GM04504 (cell line): ENCODE measurements at regions not wholly inside any gene's neighbourhood (a gene's known extent, or its start where the extent isn't known, plus 50 kb on each side); places are given as distances from the start of the nearest gene placed in this dataset.
"Not testable (repeated sequence)": the region's sequence is repeated elsewhere in the genome, so short reads cannot be mapped to it uniquely, and the experiment has no call there.

Experiments used
- DNase-seq: peaks from one replicate; pipeline ENCODE4 v3.0.0-alpha.2; 2012; ENCODE audit warnings: low read depth

DNA sequence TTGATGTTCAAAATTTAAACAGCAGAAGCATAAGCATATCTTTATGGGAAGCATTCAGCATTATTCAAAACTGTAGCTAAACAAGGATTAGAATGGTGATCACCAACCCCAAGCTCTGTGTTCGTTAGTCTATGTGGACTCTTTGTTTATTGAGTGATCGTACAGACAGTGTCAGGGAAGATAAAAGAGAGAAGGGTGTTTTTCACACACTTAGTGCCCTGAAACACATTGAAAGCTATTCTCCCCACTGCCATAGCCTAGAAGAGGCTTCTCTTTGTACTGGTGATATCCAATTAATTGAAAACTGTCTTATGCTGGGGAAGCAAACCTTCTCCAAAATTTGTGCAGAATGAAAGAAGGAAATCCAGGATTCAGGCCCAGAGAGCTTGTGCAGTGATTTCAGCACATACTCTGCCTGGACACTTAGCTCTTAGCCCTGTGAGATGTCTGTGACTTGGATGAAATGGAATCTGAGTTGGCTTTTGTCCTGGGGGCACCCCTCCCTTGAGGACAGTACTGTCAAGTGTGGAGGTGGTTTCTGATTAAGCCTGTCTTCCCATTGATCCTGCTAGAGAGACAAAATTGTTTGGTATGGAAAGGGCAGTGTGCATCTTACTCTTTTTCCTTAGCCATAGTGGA is 125.7 kb upstream of the MTHFD1L start:
- no peak for DNase-seq

DNA sequence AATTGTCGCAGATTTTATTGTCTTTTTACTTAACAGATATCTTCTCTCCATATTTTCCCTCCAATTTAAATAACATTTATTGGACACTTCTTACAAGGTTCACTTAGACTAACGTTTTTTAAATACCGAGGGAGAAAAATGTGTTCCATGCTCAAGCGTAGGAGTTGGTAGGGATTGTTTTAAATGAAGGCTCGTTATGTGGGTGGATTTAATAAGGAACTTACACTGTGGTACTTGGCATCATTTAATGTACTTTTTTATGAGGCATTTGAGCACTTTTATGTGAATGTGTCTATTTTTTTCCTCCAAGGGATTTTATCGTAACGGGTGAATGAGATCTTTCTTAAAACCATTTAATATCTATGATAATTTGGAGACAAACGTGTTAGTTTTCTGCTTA is 125.0 kb upstream of the MTHFD1L start:
- no peak for DNase-seq

DNA sequence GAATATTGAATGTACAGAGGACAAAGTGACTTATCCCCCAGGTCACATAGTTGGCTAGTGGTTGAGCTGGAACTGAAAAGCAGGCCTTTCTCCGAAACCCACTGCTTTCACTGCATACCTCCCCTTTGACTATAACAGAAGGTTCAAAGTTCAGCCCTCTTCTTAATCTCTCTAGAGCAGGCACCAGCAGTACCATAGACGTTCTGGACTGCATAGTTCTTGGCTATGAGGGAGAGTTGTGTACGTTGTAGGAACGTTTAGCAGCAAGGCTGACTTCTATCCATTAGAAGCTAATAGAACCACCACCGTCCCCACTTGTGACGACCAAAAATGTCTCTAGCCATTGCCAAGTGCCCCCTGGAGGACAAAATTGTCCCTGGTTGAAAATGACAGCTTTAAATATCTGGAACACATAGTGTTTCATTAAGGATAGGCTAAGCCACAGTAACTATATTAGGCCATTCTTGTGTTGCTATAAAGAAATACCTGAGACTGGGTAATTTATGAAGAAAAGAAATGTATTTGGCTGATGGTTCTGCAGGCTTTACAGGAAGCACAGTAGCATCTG is 123.8 kb upstream of the MTHFD1L start:
- DNase-seq: no peak

DNA sequence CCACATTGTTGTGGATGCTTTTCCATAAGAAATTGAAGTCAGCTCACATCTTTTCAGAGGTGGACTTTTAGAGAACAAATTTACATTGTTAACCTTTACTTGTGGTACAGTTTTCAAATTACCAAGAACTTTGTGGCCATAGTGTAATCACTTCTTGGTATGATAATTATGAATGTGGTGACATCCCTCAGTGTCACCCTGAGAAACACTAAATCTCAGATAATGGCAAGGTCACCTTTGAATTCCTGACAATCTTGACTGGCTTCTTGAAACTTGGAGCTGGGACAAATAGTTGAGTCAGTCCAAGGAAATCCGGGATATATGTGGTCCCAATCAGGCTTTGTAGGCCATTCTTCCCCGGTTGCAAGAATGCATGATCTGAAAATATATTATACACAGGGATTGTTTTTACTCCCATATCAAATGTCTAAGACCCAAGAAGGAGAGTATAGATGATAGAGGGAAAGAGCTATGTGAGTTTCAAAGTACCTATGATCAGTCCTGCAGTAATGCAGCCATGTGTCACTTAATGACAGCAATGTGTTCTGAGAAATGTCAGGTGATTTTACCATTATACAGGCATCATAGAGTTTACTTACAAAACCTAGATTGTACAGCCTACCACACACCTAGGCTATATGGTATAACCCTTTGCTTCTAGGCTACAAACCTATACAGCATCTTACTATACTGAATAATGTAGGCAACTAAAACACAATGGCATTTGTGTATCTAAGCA is 120.8 kb upstream of the MTHFD1L start:
- no peak for DNase-seq

DNA sequence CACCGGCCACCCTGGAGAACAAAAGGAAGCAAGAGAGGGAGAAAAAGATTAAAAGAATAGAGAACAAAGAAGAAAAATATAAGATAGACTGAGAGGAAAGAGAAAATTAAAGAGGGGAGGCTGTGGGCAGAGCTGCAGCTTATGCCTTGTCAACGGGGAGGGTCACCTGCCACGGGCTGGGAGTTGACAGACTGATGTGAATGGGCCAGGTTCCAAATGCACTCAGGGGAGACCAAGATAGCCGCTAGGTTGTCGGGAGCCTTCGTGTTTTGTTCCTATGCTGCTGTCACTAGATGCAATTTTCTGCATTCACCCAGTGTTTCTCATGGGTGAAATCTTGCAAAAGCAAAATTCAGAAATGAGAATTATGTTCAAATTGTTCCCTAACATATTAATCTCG is 119.6 kb upstream of the MTHFD1L start:
- no peak for DNase-seq

DNA sequence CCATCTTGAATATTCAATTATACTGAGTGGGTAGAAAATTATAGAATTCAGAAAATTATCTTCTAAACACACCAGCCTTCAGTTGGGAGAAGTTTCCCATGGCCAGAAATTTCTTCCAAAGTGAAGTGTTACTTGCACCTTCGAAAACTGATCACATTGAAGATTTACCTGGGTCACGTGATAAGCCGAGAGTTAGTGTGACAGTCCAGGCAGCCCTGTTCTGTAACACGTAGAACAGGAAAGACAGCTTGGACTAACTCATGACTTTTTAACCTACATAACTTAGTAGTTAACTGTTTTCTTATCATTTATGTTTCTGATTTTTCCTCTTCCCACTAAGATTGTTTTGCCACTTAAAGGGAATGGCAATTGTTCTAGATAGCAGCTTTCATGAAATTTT is 118.3 kb upstream of the MTHFD1L start:
- DNase-seq: no peak

DNA sequence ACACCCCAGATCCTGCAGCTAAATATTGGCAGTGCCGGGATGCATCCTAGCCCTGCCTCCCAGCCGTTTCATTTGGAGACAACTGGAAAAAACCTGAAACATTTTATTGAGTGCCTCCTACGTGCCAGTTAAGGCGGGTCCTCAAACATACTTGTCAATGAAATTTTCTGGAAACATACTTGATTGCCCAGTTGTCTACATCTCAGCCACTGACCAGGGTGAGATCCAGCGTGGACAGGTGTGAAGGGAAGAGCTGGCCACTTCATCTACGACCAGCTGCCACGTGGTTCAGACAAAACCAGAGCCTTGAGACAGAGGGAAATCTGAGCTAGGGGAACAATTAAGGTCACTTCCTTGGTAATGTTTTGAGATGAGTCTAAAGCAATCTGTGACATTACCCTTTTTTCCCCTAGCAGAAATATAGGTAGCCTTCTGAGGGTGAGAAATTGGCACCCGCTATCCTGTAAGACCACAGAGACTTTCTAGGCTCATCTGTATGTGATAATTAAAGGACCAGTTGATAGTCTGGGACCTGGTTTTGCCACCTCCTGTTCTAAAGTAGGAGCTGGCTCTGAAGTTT is 116.3 kb upstream of the MTHFD1L start:
- DNase-seq: no peak

DNA sequence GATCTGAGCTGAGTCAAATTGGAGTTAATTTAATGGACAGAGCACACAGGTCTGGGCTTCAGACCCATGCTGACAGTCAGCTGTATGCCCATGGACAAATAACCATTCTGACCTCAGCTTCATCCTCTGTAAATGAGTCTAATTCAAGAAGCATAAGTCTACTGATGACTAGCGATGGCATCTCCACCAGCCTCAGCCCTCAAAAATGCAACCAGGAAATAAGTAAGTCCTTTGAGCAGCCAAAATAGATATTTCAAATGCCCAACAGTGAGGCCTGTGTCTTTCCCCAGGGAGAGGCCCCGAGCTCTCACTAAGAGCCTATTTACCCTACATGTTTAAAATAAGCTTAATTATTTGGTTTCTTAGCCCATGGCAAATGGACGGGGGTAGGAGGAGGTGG is 114.2 kb upstream of the MTHFD1L start:
- DNase-seq: peak; percentile 16

DNA sequence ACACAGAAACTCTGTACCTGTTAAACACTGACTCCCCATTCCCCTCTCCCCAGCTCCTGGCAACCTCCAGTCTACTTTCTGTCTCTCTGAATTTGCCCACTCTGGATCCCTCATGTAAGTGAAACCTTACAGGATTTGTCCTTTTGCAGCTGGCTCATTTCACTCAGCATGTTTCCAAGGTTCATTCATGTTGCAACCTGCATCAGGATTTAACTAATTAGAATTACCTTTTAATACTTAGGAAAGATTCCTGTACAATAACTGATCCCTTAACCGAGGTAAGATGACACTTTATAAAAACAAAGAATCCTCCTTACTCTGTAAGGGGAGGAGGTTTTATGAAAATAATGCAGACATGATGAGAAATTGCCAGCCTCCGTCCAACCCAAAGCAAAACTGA is 113.1 kb upstream of the MTHFD1L start:
- DNase-seq: no peak

DNA sequence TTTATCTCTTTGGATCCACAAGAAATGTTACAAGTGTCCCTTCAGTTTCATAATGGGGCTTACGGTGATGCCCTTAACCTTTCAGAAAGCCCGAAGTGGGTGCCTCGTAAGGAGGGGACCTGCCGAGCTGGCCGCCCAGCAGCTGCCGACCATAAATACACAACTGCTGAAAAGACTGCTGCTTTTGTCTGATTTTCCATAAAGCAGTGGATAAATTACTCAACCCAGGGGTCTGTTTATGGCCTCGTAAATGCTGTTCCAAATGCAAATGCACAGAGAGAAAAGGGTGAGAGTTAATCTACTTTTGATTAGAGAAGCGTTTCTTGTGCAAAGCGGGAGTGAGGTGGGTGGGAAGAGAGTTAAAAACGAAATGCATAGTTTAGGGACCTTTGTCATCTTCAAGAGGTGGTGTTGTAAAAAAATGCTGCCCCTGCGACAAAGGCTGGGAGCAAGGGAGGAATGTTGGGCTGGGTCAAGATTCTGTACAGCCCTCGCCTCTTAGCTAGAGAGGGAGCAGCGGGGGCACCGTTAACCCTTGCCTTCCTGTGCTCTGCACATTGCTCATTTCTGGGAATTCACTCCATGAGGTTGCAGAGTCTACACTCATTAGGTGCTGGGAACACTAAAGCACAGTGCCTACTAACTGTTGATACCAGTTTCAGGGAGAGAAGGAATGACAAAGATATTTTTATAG is 112.0 kb upstream of the MTHFD1L start:
- no peak for DNase-seq

DNA sequence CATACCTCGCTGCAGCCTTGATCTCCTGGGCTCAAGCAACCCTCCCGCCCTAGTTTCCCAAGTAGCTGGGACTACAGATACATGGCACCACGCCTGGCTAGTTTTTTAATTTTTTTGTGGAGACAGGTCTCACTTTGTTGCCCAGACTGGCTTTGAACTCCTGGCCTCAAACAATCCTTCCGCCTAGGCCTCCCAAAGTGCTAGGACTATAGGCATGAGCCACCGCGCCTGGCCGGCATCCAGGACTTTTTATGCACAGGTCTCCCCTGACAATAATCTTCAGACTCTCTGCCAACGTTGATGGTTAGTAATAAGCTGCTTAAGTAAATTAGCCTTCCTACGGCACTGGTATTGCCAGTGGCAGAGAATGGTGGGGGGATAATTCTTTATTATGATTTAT is 110.5 kb upstream of the MTHFD1L start:
- no peak for DNase-seq

DNA sequence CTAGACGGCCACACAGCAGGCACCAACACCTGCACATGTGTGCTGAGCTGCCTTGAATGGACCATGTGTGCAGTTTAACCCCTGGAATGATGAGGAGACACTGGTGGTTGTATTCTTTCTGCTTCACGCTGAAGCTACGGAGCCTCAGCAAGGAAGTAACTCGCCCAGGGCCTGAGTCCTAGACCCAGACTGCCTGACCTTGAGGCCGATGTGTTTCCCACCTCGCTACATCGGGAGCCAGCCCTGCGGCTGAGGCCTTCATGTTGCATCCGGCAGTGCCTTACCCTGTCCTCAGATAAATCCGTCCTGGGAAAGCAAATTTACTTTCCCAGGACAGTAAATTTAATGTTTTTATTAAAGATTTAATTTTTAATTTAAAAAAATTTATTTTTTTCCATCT is 110.0 kb upstream of the MTHFD1L start:
- no peak for DNase-seq

DNA sequence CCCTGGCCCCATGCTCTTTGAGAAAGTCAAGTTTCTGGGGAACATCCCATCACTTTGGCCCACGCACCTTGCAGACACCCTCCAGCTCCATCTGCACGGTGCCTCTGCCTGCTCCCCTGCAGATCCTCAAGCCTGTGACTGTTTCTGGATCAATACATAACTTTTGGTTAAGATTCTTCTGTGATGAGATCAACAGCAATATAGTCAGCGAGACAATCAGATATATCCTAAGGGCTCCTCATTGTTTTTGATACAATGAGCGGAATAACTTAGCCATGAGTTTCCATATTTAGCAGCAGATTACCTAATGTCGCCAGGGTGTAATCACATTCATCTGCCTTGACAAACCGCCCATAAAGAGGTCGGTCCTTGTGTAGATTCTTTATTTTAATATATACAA is 109.3 kb upstream of the MTHFD1L start:
- DNase-seq: no peak

DNA sequence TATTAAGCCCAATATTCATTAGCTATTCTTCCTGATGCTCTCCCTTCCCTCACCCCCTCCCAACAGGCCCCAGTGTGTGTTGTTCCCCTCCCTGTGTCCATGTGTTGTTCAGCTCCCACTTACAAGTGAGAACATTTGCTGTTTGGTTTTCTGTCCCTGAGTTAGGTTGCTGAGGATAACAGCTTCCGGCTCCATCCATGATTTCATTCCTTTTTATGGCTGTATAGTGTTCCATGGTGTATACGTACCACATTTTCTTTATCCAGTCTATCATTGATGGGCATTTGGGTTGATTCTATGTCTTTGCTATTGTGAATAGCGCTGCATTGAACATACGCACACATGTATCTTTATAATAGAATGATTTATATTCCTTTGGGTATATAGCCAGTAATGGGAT is 107.7 kb upstream of the MTHFD1L start:
- DNase-seq: not testable (repeated sequence)

DNA sequence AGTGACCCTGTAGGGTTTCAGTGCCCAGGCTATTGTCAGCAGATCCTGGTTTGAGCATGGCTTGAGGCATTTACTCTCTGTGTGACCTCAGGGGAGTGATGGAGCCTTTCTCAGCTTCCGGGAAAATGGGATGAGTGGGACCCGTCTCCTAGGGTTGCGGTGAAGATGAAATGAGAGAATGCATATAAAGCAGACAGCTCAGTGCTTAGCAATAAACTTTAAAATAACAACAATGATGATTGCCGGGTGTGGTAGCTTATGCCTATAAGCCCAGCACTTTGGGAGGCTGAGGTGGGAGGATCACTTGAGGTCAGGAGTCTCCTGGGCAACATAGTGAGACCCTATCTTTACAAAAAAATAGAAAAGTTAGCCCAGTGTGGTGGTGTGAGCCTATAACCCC is 106.0 kb upstream of the MTHFD1L start:
- DNase-seq: no peak

DNA sequence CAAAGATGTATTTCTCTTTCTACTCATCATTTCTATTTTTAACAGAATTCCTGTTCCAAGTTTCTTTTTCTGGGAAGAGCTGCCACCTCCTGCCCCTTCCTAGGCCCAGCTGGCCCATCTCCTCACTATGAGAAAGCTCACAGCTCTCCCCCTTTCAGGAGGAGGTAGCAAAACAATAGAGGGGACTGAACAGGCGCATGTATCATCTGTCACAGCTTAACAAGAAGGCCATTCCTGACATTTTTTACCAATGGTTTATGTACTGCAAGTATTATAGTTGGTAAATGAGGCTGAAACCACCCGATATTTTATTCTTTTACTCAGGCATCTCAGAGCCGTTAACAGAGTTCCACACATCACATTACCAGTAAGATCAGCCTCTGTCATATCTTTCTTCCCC is 103.7 kb upstream of the MTHFD1L start:
- DNase-seq: no peak

DNA sequence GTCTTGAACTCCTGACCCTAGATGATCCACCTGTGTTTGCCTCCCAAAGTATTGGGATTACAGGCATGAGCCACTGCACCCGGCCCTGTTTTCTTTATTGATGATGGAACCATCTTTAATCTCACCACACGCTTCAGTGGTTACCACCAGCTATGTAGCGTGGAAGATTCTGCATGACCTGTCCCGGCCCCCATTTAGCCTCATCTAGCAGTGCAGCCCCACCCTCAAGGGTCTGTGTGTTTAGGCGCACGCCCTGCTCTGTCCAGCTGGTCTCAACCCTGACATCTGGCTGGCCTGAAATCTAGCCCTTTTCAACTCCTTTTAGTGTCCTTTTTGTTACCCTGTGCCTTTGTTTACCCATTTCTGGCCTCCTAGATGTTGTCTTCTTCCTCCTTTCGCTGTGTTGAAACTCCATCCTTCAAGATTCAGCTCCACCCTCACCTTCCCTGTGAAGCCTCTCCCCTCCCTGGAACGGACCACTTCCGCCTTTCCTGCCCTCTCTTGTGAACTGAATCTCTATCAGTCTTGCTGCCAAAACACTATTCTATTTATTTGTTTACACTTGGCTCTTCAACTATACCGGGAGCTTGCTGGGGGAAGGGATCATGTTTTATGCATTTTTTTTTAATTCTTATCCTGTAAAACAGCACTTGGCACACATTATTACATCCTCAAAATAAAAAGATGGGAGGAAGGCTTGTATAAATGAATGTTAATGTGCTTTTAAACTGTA is 101.0 kb upstream of the MTHFD1L start:
- no peak for DNase-seq

DNA sequence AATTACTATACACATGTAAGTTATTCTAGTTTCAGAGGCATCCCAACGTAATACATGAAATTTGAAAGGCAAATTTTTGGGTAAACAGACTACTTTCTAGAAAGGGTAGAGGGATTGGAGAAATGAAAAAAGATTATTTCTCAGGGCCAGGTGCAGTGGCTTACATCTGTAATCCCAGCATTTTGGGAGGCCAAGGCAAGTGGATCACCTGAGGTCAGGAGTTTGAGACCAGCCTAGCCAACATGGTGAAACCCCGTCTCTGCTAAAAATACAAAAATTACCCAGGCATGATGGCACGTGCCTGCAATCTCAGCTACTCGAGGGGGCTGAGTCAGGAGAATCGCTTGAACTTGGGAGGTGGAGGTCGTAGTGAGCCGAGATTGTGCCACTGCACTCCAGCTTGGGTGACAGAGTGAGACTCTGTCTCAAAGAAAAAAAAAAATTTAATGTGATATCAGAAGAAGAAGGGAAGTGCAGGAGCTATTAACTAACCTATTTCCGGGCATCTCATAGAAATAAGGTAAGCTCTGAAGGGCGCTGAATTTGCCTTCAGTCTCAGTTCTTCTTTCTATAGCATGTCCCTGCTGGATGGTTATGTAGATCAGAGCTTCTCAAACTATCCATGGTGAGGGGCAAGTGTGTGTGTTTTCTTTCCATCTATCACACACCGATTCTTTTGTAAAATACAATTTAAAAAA is 100.3 kb upstream of the MTHFD1L start:
- no peak for DNase-seq

DNA sequence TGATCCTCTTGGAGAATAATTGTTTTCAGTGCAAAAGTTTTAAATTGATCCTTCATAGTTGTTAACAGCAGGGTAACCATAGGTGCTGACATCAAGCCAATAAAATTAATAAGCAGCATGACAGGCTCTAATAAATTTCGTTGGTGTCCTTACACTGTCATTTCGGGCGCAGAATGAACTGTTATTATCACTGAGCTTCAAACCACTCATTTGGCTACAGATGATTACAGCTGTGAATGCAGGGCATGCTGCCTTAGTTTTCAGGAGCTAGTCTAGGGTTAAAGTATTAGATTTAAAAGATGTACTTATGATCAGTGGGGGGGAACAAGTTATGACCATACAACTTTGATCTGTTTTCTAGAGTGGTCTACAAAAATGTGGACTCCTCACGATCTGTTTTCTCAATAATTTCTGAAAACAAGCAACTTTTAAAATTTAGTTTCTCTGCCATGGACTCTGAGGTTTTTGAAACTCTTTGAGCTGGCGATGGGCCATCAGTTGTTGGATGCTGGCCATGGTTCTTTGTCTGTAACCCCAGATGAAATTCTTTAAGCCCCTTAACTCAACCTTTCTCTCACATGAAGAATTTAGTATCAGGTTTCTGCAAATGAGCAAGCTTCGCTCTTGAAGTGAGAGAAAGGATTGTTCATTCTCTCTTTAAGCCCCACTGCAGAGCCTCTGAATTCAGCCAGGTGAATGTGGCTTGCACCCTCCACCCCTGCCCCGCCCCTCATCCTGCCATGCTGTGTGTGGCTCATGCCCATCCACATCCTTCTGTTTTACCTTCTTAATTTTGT is 99.1 kb upstream of the MTHFD1L start:
- DNase-seq: no peak

DNA sequence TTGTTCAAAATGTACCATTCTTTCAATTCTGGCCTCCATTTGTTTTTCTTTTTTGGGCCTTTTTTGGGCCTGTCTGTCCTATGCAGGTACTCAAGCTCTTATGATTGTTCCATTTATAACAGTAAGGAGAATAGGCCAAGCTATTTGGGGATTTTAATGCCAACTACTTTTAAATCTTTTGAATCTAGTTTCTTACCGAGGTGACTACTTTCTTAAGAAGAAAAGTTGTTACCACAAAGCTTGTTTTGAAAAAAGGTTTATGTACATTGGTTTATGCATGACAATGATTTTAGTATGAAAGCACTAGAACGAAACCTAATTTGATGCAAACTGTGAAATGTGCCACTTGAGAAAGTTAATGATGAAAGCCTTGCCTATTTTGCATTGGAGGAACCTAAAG is 98.3 kb upstream of the MTHFD1L start:
- no peak for DNase-seq

DNA sequence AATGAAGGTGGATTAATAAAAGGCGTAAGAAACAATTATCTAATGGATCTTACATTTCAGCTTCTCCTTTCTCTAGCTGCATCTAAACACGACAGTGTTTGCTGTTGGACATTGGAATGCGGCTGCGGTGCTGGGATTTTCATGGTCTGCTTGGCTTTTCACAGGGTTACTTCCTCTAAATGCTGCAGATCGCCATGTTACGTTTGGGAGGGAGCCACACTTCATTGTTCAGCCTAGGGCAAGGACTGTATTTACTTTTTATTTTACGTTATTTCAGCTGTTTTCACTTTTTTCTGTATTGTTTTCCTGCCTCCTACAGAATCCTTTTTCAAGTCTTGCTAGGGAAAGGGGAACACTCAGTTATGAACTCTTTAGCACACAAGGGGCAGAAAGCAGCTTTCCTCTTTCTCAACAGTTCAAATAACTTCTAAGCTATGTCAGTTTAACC is 97.9 kb upstream of the MTHFD1L start:
- DNase-seq: no peak
